HG03565 (cell line): ENCODE measurements at regions not wholly inside any gene's neighbourhood (a gene's known extent, or its start where the extent isn't known, plus 50 kb on each side); places are given as distances from the start of the nearest gene placed in this dataset.
"Not testable (repeated sequence)": the region's sequence is repeated elsewhere in the genome, so short reads cannot be mapped to it uniquely, and the experiment has no call there.

Experiments
- ATAC-seq: cut with Tn5 transposase; IDR thresholded peaks from one replicate; pipeline ENCODE4 v1.9.1; 2021; ENCODE audit warnings: mild to moderate bottlenecking, moderate library complexity; ENCODE audit not compliant: unreplicated experiment

DNA sequence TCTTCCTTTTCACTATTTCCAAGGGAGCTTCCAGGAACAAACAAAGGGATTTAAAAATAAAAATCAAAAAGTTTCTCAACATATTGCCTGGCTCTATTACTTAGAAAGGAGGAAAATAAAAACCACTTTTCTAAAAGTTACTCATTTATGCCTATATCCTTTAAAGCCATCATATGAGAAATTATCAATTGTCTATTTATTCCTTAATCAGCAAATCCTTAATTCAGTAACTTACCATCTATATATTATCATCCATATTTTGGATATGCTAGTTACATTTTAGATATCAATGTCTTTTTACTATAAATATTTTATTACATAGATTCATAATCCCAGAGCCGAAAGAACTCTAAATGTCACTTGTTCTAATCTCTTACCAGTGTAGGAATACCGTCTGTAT lies 481.5 kb upstream of the ANO5 start:
- no peak for ATAC-seq

DNA sequence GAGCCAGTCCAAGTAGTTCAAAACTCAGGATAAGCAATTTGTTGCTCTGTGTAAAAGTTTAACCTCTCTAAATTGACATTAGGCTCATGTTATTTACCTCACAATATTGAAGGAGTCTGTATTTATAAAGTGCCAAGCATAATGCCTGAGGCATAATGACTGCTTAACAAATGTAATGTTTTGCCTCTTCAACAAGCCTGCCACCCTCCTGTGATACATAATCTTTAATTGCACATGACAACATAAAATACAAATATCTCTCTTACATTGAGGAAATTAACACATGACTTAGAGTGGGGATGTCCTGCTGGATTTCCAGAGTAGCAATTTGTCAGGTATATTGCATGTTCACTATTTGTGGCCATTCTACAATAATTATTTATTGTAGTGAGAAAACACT lies 469.2 kb upstream of the ANO5 start:
- no peak for ATAC-seq

DNA sequence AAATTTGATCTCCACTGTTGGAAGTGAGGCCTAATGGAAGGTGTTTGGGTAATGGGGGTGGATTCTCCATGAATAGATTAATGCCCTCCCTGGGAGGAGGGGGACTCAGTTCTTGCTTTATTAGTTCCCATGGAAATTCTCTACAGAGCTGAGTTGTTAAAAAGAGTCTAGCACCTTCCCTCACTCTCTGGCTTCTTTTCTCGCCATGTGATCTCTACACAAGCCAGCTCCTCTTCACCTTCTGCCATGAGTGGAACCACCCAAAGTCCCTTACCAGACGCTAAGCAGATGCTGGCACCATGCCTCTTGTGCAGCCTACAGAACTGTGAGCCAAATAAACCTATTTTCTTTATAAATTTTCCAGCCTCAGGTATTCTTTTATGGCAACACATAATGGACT lies 465.8 kb upstream of the ANO5 start:
- ATAC-seq: no peak

DNA sequence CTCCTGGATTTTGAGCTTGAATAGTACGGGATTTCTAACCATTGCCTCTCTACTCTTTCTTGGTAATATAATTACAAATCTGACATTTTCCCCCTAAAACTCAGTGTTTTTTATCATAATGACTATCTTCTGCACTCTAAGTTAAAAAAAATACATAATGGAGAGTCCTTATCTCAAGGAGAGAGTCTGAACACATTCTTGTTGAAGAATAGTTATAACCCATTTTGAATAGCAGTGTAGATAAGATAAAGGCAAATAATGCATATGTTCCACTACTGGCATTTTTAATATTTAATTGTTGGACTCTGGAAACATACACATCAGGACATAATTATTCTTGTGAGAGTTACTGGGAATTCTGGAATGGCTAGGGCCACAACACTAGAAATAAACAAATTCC lies 456.5 kb upstream of the ANO5 start:
- ATAC-seq: no peak

DNA sequence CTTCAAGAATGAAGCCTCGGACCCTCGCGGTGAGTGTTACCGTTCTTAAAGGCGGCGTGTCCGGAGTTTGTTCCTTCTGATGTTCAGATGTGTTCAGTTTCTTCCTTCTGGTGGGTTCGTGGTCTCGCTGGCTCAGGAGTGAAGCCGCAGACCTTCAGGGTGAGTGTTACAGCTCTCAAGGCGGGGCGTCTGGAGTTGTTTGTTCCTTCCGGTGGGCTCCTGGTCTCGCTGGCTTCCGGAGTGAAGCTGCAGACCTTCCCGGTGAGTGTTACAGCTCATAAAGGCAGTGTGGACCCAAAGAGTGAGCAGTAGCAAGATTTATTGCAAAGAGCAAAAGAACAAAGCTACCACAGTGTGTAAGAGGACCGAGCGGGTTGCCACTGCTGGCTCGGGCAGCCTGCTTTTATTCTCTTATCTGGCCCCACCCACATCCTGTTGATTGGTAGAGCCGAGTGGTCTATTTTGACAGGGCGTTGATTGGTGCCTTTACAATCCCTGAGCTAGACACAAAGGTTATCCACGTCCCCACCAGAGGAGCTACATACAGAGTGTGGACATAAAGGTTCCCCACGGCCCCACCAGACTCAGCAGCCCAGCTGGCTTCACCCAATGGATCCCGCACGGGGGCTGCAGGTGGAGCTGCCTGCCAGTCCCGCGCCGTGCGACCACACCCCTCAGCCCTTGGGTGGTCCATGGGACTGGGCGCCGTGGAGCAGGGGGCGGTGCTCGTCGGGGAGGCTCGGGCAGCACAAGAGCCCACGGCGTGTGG lies 440.2 kb upstream of the ANO5 start:
- ATAC-seq: not testable (repeated sequence)

DNA sequence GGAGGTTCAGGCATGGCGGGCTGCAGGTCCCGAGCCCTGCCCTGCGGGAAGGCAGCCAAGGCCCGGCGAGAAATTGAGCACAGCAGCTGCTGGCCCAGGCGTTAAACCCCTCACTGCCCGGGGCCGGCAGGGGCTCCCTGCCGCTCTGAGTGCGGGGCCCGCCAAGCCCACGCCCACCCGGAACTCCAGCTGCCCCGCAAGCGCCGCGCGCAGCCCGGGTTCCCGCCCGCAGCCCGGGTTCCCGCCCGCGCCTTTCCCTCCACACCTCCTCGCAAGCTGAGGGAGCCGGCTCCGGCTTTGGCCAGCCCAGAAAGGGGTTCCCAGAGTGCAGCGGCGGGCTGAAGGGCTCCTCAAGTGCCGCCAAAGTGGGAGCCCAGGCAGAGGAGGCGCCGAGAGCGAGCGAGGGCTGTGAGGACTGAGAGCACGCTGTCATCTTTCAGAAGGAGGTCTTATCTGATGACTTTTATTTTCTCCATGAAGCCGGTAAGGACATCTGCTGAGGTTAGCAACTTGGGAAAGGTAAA lies 439.6 kb upstream of the ANO5 start:
- not testable (repeated sequence) for ATAC-seq

DNA sequence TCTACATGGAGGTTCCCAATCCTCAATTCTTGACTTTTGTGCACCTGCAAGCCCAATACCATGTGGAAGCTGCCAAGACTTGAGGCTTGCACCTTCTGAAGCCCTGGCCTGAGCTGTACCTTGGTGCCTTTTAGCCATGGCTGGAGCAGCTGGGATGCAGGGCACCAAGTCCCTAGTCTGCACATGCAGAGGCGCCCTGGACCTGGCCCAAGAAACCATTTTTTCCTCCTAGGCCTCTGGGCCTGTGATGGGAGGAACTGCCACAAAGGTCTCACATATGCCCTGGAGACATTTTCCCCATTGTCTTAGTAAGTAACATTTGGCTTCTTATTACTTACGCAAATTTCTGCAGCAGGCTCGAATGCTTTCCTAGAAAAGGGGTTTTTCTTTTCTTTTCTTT lies 431.9 kb upstream of the ANO5 start:
- ATAC-seq: no peak

DNA sequence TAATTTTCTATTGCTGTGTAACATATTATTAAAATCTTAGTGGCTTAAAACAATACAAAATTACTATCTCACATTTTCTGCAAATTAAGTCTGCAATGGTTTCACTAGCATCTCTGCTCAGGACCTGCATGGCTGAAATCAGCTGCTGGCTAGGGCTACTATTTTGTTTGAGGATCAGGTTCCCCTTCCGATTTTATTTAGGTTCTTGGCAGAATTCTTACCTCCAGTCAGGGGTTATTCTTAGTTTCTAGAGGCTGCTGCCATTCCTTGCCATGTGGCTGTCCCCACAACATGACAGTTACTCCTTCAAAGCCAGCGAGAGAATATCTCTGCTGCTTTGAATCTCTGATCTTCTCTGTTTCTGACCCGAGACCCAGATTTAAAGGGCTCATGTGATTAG lies 424.5 kb upstream of the ANO5 start:
- no peak for ATAC-seq

DNA sequence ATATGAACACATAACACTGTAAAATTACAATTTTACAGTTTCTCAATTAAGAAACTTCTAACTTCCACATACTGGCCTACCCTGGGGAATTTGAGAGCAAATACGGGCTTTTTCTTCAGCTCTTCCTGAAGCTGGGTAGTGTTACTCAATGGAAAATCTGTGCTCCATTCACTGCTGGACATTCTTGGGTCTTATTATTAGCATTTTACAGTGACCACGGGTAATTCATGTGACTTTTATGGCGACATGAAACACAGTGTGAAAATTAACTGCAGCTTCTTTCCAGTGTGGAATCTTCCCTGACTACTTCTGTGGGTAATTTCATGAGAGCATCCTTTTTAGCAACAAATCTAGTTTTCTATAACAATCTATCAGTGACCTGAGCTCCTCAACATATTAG lies 423.7 kb upstream of the ANO5 start:
- no peak for ATAC-seq

DNA sequence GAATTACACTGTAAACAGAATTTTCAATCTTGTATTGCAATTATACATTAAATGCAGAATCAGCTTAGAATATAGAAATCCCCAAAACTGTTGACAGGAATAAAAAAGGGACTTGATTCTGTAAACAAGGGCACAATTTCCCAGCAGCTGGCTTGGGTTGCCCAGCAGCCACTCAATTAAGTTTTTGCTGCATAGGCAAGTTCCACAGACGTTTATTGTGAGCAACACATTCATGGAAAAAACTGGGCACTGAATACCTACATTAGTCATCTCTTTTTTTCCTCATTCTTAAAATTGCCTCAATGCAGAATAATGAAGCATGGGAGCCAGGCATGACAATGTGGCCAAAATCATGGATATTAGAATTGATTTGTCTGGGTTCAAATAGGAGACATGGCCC lies 421.8 kb upstream of the ANO5 start:
- ATAC-seq: no peak

DNA sequence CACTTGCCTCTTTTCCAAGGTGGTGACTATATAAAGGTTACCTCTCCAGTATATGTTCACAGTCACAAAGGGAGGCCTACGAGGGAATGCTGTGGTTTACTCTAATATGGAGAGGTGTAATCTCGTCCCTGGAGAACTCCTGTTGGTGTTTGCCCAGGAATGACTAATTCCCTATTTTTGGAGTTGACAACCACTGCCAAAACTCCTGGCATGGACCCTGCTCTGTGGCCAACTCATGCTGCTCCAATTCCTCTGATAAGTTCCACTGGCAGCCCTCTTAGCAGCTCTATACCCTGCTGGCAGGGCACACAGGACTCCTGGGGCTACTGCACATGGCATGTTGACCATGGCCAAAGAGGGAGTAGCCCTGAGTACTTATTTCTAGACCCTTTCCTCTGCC lies 418.7 kb upstream of the ANO5 start:
- ATAC-seq: no peak

DNA sequence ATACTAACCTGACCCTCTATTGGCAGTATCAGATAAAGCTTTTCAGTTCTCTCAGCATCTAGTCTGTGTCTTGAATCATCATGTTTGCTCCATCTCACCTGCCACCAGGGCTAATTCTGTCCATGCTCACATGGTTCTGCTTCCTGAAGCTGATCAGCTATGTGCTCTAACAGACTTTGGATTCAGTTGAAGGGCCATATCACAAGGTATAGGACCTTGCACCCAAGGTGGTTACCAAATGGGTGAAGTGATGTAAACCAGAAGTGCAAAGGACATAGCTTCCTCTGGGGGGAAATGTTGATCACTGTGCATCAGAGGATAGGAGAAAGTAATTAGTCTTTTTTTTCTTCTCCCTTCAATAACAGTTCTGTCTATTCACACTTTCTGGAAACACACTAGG lies 417.0 kb upstream of the ANO5 start:
- no peak for ATAC-seq

DNA sequence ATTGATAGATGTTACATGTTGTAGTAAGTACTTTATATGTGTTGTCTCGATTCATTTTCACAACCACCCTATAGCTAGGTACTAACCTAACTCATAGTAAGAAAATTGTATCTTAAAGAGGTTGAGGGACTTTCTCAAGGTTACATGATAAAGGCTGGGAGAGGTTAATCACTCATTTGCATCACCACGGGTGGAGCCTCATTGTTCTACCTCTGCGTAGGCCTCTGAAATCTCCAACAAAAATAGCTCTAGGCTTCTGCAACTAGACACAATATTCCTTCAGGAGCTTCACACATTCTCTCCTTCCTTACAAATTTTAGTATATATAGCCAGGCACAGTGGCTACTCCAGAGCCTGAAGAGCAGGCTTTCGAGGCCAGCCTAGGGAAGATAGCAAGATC lies 408.9 kb upstream of the ANO5 start:
- ATAC-seq: no peak

DNA sequence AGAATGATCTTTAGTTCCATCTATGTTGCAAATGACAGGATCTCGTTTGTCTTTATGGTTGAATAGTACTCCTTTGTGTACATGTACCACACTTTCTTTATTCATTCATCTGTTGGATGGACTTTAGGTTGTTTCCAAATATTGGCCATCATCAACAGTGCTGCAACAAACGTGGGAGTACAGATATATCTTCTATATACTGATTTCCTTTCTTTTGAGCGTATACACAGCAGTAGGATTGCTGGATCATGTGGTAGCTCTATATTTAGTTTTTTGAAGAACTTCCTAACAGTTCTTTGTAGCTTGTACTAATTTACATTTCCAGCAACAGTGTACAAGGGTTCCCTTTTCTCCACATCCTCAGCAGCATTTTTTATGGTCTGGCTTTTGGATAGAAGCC lies 407.5 kb upstream of the ANO5 start:
- no peak for ATAC-seq

DNA sequence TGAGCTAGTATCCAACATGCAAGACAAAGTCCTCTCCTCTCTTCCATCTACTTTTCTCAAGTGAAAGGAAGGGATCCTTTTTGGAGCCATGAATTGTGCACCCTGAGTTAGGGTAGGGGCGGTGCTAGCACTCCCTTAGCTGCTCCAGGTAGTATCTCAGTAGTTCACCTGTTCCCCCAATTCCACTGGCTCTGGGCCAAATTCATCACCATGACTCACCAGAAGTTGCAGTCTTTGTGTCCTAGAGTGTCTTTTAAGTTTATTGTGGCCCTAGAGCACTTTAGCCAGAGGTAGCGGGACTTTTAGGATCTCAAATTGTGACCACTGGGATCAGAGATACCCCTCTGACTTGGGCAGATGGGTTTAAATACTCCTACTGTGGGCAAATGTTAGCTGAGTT lies 398.6 kb upstream of the ANO5 start:
- no peak for ATAC-seq

DNA sequence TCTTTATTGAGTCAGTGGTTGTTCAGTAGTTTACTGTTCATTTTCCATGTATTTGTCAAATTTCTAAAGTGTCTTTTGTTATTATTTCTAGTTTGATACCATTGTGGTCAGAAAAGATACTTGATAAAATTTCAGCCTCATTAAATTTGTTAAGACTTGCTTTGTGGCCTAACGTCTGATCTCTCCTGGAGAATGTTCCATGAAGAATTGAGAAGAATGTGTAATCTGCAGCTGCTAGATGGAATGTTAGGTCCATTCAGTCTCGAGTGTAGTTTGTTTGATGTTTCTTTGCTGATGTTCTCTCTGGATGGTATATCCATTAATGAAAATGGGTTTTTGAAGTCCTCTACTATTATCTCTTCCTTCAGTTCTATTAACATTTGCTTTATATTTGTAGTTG lies 394.7 kb upstream of the ANO5 start:
- ATAC-seq: no peak

DNA sequence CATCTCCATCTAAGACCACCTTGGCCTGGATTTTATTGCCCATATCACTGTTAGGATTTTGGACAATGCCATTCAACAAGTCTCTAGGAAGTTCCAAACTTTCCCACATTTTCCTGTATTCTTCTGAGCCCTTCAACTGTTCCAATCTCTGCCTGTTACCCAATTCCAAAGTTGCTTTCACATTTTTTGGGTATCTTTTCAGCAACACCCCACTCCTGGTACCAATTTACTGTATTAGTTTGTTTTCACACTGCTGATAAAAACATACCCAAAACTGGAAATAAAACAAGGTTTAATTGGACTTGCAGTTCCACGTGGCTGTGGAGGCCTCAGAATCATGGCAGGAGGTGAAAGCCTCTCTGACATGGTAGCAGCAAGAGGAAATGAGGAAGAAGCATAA lies 388.4 kb upstream of the ANO5 start:
- not testable (repeated sequence) for ATAC-seq

DNA sequence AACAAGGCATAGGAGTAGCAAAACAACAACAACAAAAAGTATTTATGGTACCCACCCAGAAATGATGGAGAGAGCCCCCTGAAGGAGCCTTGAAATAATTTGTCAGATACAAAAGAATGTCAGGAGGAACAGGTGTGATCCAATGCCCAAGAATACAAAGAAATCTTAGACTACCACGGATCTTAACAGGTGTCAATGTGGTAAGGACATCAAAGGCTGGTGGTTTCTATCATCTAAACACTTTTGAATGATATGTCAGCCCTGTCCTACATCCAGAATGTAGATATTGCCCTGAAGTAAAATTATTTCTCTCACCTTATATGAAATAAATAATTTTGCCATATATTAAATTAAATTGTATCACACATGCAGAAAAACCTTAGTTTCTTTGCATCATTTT lies 386.4 kb upstream of the ANO5 start:
- ATAC-seq: no peak

DNA sequence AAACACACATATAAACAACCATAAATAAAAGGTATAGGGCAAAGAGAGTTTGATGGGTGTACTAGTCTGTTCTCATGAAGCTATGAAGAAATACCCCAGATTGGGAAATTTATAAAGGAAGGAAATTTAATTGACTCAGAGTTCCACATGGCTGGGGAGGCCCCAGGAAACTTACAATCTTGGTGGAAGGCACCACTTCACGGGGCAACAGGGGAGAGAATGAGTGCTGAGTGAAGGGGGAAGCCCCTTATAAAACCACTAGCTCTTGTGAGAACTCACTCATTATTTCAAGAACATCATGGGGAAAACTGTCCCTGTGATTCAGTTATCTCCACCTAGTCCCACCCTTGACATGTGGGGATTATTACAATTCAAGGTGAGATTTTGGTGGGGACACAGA lies 385.9 kb upstream of the ANO5 start:
- no peak for ATAC-seq

DNA sequence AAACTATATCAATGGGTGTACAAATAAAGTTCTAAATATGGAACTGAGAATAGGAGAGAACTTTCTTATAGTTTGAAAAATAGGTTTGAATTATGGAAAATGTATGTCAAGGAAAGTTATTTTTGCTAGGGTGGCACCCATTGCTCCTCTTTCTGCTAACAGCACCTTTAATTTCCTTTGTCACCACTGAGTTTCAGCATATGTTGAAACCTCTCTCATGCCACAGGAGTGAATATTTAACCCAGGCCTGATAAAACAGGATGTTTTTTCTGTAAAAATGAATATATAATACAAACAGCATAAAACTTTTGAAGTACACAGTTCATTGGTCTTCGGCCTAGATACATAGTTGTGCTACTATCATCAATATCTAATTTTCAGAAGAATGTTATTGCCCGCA lies 385.5 kb upstream of the ANO5 start:
- ATAC-seq: no peak

DNA sequence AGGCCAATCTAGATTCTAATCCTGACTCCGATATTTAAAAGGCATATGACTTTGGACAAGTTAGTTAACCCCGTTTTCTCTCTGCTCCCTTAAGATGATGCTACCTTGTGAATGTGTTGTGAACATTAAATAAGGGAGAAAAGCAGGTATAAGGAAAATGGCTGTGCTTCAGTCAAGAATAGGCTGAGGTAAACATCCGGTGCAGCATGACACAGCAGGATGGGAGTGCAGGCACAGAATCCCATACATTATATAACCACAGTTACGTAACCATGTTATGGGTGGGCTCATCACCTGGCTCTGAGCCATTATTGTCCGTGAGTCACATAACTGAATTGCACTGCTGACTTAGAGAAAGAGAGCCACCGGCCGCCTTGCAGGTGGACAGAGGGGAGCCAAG lies 382.2 kb upstream of the ANO5 start:
- ATAC-seq: no peak

DNA sequence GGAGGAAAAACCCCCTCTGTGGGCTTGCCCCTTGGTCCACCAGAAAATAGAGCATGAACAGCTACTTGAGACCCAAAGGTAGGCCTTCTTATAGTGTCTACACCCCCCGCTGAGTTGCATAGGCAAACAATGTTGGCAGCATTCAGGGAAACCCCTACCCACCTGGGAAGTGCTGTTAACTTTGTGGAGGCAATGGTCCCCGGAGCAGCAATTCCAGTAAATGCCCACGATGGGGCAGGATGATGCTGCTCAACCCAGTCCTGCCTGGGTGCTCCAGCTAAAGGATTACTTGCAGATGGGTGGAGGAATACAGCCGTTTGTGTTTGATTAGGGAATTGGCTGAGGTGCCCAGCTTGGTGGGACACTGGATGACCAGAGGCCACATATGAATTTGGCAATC lies 381.3 kb upstream of the ANO5 start:
- no peak for ATAC-seq

DNA sequence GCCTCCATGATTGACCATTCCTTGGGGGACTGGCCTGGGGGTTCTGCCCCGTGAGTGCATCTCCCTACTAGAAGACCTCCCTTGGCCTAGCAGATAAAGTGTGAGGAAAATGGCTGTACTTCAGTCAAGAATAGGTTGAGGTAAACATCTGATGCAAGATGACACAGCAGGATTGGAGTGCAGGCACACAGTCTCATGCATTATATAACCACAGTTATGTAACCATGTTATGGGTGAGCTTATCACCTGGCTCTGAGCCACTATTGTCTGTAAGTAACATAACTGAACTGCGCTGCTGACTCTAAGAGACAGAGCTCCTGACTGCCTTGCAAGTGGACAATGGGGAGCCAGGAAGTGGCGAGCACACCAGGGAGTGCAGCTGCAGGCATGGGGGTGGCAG lies 378.7 kb upstream of the ANO5 start:
- no peak for ATAC-seq
